Spinal cord (tissue), 9 donors: ENCODE measurements at regions not wholly inside any gene's neighbourhood (a gene's known extent, or its start where the extent isn't known, plus 50 kb on each side); places are given as distances from the start of the nearest gene placed in this dataset.

Experiments
- DNase-seq, 6 donors: peaks; one replicate each; pipeline versions ENCODE4 v3.0.0 to v3.0.0-alpha.2; 2013 to 2015; ENCODE audit warnings: low spot score in 6 of 6, low read depth in 4 of 6
- H3K27ac ChIP-seq: one replicate; pipeline ENCODE4 v1.5.1; 2013; ENCODE audit warnings: low read depth, low read length, control low read depth
- H3K27me3 ChIP-seq: one replicate; pipeline ENCODE4 v1.6.1; 2013; ENCODE audit warnings: low read length; ENCODE audit not compliant: control insufficient read depth, insufficient read depth
- H3K36me3 ChIP-seq: one replicate; pipeline ENCODE4 v1.6.1; 2013; ENCODE audit warnings: low read length; ENCODE audit not compliant: control insufficient read depth, insufficient read depth
- H3K4me1 ChIP-seq: one replicate; pipeline ENCODE4 v1.6.1; 2013; ENCODE audit warnings: low read length; ENCODE audit not compliant: control insufficient read depth, insufficient read depth
- H3K4me3 ChIP-seq: one replicate; pipeline ENCODE4 v1.5.1; 2013; ENCODE audit warnings: low read depth, low read length, control low read depth
- H3K9me3 ChIP-seq: one replicate; pipeline ENCODE4 v1.6.1; 2013; ENCODE audit warnings: low read length; ENCODE audit not compliant: control insufficient read depth, insufficient read depth
- WGBS: methylation state at CpG from one replicate; pipeline ENCODE4 v1.1.5; 2013; ENCODE audit warnings: missing lambda C conversion rate; ENCODE audit not compliant: insufficient coverage; 5-methylcytosine and 5-hydroxymethylcytosine counted together
- donor health status: healthy.

DNA sequence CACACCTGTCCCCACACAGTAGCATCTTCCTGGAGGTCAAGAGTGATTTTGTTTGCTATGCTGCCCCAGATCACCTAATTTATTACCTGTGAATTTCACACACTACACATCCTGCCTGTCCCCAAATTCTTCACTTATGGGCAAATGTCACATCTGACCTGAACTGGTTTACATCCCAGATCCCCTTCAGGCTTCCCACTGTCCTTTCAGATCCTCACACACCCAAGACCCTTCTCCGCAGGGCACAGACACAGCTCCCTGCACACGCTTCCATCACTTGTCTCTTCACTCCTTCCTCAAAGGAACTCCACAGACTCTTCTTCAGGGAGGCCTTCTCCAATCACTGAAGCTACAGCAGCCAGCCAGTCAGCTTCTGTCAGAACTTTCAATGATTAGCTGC is 118.7 kb upstream of the IGLL5 start:
- Histone ChIP-seq H3K36me3 (no peaks in the 10 kb centered on the region), H3K27me3 (peaks cover 2% of the 10 kb centered on the region), H3K4me1 (no peaks in the 10 kb centered on the region), H3K27ac (no peak overlapping the region), H3K4me3 (no peak overlapping the region), H3K9me3 (no peaks in the 10 kb centered on the region)
- 86% methylated on average over 2 of the region's 2 CpGs for WGBS
- no peak for DNase-seq

DNA sequence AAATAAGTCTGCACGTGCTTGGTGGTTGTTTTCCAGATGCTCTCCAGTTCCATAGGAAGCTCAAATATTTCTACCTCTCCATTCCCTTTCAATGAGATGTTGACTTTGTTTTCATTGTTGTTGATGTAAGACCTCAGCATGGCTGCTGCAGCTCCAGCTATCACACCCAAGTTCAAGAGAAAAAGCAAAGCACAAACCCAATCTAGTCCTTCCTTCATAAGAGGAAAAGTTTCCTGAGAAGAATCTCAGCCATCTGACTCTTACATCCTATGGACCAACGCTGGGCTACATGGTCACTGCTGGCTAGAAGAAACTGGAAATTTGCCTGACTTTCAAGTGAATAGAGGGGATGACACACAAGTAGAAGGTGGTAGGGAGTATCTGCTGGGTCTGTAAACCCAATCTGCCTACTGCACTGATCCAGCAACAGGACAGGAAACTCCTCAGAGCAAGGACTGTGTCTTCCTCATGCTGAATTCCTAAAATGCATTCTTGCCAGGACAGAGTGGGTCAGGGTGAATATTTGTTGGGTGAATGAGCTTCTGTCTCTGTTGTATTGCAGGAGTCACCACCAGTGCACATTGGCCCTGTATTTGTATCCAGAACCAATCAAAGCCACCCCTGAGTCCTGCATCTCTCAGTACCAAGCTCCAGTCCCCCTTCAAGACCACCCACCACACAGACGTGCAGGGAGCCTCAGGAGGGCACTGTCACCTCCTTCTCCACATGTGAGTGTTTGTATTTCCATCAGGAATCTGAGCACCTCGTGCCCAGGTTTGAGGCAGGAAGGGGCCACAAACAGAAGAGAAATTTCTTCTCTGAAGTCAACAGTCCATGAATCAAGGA is 118.0 kb upstream of the IGLL5 start:
- WGBS: 29% methylated on average over 1 of the region's 4 CpGs
- no peaks in the 10 kb centered on the region for H3K9me3 ChIP-seq
- H3K4me3 ChIP-seq: no peak overlapping the region
- peaks cover 2% of the 10 kb centered on the region for H3K27me3 ChIP-seq
- H3K27ac ChIP-seq: no peak overlapping the region
- DNase-seq: no peak
- no peaks in the 10 kb centered on the region for H3K4me1 ChIP-seq
- no peaks in the 10 kb centered on the region for H3K36me3 ChIP-seq

DNA sequence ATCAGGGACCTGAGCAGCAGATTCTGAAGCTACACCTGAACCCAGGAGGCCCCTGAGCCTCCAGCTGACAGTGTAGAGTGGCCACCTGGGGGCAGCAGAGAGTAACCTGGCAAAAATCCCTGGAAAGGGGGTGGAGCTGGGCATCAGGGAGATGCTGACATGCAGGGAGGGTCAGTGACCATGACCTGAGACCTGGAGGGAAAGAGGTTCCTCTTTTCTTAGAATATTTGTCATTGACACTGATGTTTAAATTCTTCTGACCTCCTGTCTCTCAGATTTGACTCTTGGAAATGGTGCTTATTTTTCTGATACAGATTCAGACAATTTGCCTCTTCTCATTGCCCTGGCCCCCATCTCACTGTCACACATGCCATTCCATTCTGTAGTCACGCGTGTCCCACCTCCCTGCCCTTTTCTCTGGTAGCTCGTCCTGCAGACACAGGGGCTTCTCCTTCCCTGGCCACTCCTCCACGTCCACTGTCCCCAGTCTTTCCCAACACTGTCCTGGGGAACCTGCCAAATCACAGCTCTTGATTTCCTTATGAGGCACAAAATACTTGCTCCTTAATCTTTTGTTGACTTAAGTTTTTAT is 117.2 kb upstream of the IGLL5 start:
- no peaks in the 10 kb centered on the region for H3K4me1 ChIP-seq
- no peak overlapping the region for H3K4me3 ChIP-seq
- WGBS: 55% methylated on average over 4 of the region's 4 CpGs
- H3K27ac ChIP-seq: no peak overlapping the region
- H3K36me3 ChIP-seq: no peaks in the 10 kb centered on the region
- H3K27me3 ChIP-seq: peaks cover 2% of the 10 kb centered on the region
- no peaks in the 10 kb centered on the region for H3K9me3 ChIP-seq
- DNase-seq: peak in 1 of 6 donors; percentile 10

DNA sequence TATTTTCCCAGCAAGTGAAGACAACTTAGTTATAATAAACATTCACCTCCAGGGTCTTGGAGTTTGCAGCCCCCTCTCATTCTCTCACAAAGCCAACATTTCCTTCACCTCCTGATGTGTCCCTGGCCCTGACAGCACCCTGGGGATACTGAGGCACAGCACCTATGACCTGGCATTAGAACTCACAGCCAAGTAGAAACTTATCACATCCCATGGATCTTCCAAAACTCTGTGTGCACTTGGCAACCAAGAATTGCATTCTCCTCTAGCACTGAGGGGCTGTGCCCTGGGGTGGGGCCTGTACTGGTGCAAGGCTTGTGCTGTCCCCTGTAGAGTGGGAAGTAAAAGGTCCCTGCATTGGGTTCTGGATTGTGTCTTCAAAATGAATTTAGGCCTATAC is 116.7 kb upstream of the IGLL5 start:
- H3K27me3 ChIP-seq: peaks cover 2% of the 10 kb centered on the region
- H3K36me3 ChIP-seq: no peaks in the 10 kb centered on the region
- H3K9me3 ChIP-seq: no peaks in the 10 kb centered on the region
- DNase-seq: no peak
- no peaks in the 10 kb centered on the region for H3K4me1 ChIP-seq
- H3K27ac ChIP-seq: no peak overlapping the region
- no peak overlapping the region for H3K4me3 ChIP-seq

DNA sequence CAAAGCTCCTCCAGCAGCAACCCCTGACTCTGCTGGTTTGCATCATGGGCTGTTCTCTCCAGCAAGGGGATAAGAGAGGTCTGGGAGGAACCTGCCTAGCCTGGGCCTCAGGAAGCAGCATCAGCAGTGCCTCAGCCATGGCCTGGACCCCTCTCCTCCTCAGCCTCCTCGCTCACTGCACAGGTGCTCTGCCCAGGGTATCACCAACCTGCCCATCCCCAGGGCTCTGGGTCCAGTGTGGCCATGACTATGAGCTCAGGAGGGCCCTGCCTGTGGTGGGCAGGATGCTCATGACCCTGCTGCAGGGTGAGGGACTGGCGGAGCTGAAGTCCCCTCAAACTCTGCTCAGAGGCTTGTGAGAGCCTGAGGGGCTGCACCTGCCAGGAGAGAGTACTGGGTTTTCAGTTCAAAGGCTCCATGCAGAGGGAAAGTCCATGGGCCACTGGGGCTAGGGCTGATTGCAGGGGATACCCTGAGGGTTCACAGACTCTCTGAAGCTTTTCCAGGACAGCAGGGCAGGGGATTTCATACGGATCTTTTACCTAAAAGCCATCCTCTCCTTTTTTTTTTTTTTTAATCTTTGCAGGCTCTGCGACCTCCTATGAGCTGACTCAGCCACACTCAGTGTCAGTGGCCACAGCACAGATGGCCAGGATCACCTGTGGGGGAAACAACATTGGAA is 115.8 kb upstream of the IGLL5 start:
- Histone ChIP-seq H3K4me3 (no peak overlapping the region), H3K27ac (no peak overlapping the region), H3K36me3 (no peaks in the 10 kb centered on the region), H3K9me3 (no peaks in the 10 kb centered on the region), H3K4me1 (no peaks in the 10 kb centered on the region), H3K27me3 (peaks cover 2% of the 10 kb centered on the region)
- WGBS: 63% methylated on average over 4 of the region's 4 CpGs
- DNase-seq: no peak

DNA sequence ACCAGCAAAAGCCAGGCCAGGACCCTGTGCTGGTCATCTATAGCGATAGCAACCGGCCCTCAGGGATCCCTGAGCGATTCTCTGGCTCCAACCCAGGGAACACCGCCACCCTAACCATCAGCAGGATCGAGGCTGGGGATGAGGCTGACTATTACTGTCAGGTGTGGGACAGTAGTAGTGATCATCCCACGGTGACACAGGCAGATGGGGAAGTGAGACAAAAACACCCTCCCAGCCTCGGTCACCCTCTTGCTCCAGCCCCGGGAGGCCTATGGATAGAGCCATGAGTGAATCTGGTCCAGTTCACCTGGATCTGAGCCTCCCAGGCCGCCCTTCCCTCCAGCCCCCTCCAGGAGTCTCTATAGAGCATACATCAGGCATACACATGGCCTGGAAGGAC is 115.2 kb upstream of the IGLL5 start:
- Histone ChIP-seq H3K36me3 (no peaks in the 10 kb centered on the region), H3K27me3 (peaks cover 2% of the 10 kb centered on the region), H3K4me1 (no peaks in the 10 kb centered on the region), H3K4me3 (no peak overlapping the region), H3K27ac (no peak overlapping the region), H3K9me3 (no peaks in the 10 kb centered on the region)
- DNase-seq: no peak
- WGBS: 80% methylated on average over 3 of the region's 9 CpGs

DNA sequence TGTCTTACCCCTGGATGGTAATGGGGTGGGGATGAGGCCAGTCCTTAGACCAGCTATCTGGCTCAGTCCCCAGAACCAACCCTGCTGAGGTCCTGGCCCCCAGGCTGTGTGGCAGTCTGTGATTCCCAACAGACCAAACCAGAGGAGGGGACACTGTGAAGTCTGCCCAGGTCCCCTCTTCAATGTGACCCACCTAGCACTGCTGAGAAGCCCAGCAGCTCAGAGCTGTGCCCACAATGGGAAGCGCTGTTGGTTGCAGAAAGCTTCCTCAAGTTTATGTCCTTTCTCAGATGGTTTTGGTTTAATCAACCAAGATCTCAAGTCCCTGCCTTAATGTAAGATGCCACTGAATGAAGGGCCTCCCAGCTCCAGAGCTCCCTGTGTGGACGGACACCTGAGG is 114.7 kb upstream of the IGLL5 start:
- DNase-seq: no peak
- Histone ChIP-seq H3K9me3 (no peaks in the 10 kb centered on the region), H3K4me1 (no peaks in the 10 kb centered on the region), H3K27ac (no peak overlapping the region), H3K4me3 (no peak overlapping the region), H3K27me3 (peaks cover 2% of the 10 kb centered on the region), H3K36me3 (no peaks in the 10 kb centered on the region)
- WGBS: 96% methylated on average over 2 of the region's 2 CpGs

DNA sequence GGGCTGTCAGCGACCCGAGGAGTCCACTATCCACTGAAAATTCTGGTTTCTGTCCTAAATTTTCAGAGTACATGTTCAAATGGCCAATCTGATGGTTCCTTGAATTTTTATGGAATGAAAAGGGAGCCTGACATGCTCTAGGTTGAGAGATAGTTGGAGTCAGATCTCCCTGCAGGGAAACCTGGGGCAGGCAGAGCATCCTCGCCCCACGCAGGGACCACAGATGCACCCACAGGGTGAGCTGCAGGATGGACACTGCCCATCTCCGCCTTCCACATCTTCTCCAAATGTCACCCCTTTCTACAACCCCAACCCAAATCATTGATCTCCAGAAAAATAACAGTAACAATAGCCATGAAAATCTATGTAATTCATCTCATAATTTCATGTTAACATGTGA is 114.2 kb upstream of the IGLL5 start:
- Histone ChIP-seq H3K4me1 (no peaks in the 10 kb centered on the region), H3K9me3 (no peaks in the 10 kb centered on the region), H3K4me3 (no peak overlapping the region), H3K27ac (no peak overlapping the region), H3K36me3 (no peaks in the 10 kb centered on the region), H3K27me3 (no peaks in the 10 kb centered on the region)
- DNase-seq: no peak
- WGBS: 77% methylated on average over 3 of the region's 5 CpGs

DNA sequence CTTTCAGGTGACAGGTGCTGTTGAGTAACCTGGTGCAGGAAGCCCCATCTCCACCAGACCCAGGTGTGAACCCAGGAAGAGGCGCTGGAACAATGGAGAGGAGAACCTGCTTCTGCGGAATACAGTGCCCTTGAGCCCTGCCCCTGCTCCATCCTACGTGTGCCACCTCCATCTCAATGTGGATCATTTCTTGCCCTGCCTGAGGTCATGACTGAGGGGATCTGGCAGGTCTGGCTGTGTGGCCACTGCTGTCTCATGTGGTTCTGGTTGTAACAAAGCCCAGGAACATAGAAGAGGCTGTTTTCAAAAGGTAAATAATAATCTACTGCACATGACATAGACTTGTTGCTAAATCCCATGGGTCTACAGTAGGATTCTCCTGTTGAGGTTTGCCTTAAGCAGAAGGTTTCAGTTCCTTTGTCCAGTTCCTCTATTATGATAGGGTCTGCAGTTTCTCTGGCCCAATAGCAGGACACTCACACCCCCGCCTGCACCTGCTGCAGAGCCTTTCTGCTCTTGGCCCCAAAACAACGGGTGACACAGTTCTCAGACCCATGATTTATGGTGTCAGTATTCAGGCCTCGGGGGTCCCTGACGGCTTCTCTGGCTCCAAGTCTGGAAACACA is 113.5 kb upstream of the IGLL5 start:
- Histone ChIP-seq H3K27ac (no peak overlapping the region), H3K4me3 (no peak overlapping the region), H3K9me3 (no peaks in the 10 kb centered on the region), H3K36me3 (no peaks in the 10 kb centered on the region), H3K4me1 (no peaks in the 10 kb centered on the region), H3K27me3 (no peaks in the 10 kb centered on the region)
- WGBS: 68% methylated on average over 6 of the region's 7 CpGs
- DNase-seq: no peak
